ENCODE measurements at regions not wholly inside any gene's neighbourhood (a gene's known extent, or its start where the extent isn't known, plus 50 kb on each side); places are given as distances from the start of the nearest gene placed in this dataset.

DNA sequence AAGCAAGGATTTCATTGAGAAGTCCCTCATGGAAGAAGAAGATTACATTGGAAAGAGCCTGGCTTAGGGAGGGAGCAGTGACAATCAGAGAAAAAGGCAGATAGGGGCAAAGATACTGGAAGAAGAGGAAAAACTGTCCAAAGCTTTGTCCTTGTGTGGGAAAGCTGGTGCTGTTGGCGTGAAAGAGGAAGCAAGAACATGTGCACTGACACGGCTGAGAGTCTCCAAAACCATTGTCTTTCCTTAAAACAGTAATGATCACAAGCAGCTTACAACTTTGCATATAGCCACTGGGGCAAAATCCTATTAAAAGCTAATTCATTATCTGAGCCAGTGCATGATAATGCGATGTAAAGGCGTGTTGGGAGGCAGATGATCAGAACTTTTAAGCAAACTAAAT is 85.1 kb upstream of the ESR1 start:
- DNase-seq (ENCODE audit: extremely low spot score, unreplicated experiment), result no peak
- H3K4me3 Mint-ChIP-seq (ENCODE audit: unreplicated experiment), result no peak overlapping the region
- TF ChIP-seq, protein P1, sequence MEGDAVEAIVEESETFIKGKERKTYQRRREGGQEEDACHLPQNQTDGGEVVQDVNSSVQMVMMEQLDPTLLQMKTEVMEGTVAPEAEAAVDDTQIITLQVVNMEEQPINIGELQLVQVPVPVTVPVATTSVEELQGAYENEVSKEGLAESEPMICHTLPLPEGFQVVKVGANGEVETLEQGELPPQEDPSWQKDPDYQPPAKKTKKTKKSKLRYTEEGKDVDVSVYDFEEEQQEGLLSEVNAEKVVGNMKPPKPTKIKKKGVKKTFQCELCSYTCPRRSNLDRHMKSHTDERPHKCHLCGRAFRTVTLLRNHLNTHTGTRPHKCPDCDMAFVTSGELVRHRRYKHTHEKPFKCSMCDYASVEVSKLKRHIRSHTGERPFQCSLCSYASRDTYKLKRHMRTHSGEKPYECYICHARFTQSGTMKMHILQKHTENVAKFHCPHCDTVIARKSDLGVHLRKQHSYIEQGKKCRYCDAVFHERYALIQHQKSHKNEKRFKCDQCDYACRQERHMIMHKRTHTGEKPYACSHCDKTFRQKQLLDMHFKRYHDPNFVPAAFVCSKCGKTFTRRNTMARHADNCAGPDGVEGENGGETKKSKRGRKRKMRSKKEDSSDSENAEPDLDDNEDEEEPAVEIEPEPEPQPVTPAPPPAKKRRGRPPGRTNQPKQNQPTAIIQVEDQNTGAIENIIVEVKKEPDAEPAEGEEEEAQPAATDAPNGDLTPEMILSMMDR (IDR thresholded peaks at IDR 0.05), result no peak
- no peak overlapping the region for H3K27ac Mint-ChIP-seq (ENCODE audit: unreplicated experiment)
- no peaks in the 10 kb centered on the region for H3K9me3 Mint-ChIP-seq (ENCODE audit: unreplicated experiment)
- no peaks in the 10 kb centered on the region for H3K4me1 Mint-ChIP-seq (ENCODE audit: unreplicated experiment)
- no peaks in the 10 kb centered on the region for H3K36me3 Mint-ChIP-seq (ENCODE audit: unreplicated experiment)
- H3K27me3 Mint-ChIP-seq (ENCODE audit: unreplicated experiment), result peaks cover 5% of the 10 kb centered on the region

DNA sequence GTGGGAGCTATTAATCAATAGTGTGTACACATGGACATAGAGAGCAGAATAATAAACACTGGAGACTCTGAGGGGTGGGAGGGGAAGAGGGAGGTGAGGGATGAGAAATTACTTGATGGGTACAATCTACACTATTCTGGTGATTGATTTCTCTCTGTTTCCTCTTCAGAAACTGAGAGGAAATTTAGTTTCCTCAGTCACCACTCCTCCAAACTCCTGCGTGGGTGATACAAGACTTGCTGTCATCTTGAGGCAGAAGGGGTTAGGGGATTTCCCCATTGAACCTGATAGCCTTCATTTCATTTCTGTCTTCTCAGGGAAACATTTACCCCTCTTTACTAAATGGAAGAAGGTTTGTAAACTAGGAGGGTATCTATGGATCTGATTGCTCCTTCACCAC is 84.3 kb upstream of the ESR1 start:
- Mint-ChIP-seq H3K36me3 (ENCODE audit: unreplicated experiment) (no peaks in the 10 kb centered on the region), H3K4me1 (ENCODE audit: unreplicated experiment) (no peaks in the 10 kb centered on the region), H3K4me3 (ENCODE audit: unreplicated experiment) (no peak overlapping the region), H3K27me3 (ENCODE audit: unreplicated experiment) (peaks cover 5% of the 10 kb centered on the region), H3K27ac (ENCODE audit: unreplicated experiment) (no peak overlapping the region), H3K9me3 (ENCODE audit: unreplicated experiment) (no peaks in the 10 kb centered on the region)
- TF ChIP-seq, protein P1 (IDR thresholded peaks at IDR 0.05), result no peak
- no peak for DNase-seq (ENCODE audit: extremely low spot score, unreplicated experiment)

DNA sequence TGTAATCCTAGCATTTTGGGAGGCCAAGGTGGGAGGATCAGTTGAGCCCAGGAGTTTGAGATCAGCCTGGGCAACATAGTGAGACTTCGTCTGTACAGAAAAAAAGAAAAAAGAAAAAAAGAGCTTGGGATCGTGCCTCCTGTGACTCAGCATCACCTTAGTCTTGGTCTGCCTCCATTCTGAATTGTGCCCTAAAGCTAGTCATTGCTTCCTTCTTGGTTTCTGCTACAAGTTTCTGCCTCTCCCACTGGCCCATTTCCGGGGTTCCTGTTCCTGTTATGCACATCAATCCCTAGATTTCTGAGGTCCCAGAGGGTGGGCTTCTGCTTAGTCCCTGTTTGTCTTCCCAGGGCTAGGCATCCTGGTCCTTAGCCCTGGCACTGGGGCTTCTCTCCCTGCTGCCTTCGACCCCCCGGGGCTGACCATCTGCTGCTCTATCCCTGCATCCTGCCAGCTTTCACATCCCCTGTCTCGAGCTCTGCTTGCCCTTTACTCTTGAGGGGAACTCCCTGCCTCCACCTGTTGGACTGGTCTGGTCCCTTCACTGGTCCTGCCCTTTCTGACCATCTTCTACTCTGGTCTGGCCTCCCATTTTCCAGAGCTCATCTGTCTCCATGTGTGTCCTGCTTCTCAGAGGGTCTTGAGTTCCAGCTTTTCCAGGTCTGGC is 77.5 kb upstream of the ESR1 start:
- no peak overlapping the region for H3K27ac Mint-ChIP-seq (ENCODE audit: unreplicated experiment)
- H3K36me3 Mint-ChIP-seq (ENCODE audit: unreplicated experiment), result no peaks in the 10 kb centered on the region
- H3K27me3 Mint-ChIP-seq (ENCODE audit: unreplicated experiment), result no peaks in the 10 kb centered on the region
- TF ChIP-seq, protein P1 (IDR thresholded peaks at IDR 0.05), result no peak
- no peak overlapping the region for H3K4me3 Mint-ChIP-seq (ENCODE audit: unreplicated experiment)
- no peaks in the 10 kb centered on the region for H3K9me3 Mint-ChIP-seq (ENCODE audit: unreplicated experiment)
- DNase-seq (ENCODE audit: extremely low spot score, unreplicated experiment), result no peak
- H3K4me1 Mint-ChIP-seq (ENCODE audit: unreplicated experiment), result no peaks in the 10 kb centered on the region

DNA sequence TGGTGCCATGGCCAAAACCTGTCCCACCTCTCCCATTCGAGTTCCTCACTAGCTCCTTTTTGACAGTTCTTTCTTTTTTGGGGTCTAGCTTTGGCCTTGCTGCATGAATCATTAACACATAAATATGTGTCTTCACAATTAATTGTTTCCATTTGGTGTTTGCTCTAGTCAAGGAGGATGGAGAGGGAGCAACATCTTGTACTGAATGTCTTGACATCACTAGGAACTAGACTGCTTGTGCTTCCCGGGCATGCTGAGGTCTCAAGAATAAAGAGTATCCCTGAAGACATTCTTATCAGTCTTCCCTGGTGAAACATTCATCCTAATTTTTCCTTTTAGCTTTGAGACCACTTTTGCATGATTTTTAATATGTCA is 77.0 kb upstream of the ESR1 start:
- Mint-ChIP-seq H3K36me3 (ENCODE audit: unreplicated experiment) (no peaks in the 10 kb centered on the region), H3K27me3 (ENCODE audit: unreplicated experiment) (no peaks in the 10 kb centered on the region), H3K27ac (ENCODE audit: unreplicated experiment) (no peak overlapping the region), H3K4me1 (ENCODE audit: unreplicated experiment) (no peaks in the 10 kb centered on the region), H3K4me3 (ENCODE audit: unreplicated experiment) (no peak overlapping the region), H3K9me3 (ENCODE audit: unreplicated experiment) (no peaks in the 10 kb centered on the region)
- DNase-seq (ENCODE audit: extremely low spot score, unreplicated experiment), result no peak
- TF ChIP-seq, protein P1 (IDR thresholded peaks at IDR 0.05), result no peak

DNA sequence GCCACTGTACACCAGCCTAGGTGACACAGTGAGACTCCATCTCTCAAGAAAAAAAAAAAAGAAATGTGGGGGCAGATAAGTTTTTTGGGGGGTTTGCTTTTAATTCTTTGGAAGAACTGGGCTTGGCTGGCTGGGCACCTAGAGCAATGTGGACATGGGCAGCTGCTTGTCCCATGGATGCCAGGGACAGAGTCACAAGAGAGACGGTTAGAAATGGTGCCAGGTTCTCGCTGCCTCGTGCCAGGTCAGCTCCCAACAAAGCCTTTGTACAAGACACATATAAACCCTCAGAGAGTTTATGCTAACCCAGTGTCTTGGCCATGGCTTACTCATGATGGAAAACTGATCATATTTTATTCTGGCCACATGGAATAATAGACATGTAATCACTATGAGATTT is 76.2 kb upstream of the ESR1 start:
- no peaks in the 10 kb centered on the region for H3K9me3 Mint-ChIP-seq (ENCODE audit: unreplicated experiment)
- H3K36me3 Mint-ChIP-seq (ENCODE audit: unreplicated experiment), result no peaks in the 10 kb centered on the region
- TF ChIP-seq, protein P1 (IDR thresholded peaks at IDR 0.05), result no peak
- no peaks in the 10 kb centered on the region for H3K27me3 Mint-ChIP-seq (ENCODE audit: unreplicated experiment)
- H3K4me1 Mint-ChIP-seq (ENCODE audit: unreplicated experiment), result no peaks in the 10 kb centered on the region
- H3K27ac Mint-ChIP-seq (ENCODE audit: unreplicated experiment), result no peak overlapping the region
- no peak for DNase-seq (ENCODE audit: extremely low spot score, unreplicated experiment)
- H3K4me3 Mint-ChIP-seq (ENCODE audit: unreplicated experiment), result no peak overlapping the region

All from osteocyte (in vitro differentiated cells).